AG04450 (cell line): ENCODE measurements at regions not wholly inside any gene's neighbourhood (a gene's known extent, or its start where the extent isn't known, plus 50 kb on each side); places are given as distances from the start of the nearest gene placed in this dataset.
"Not testable (repeated sequence)": the region's sequence is repeated elsewhere in the genome, so short reads cannot be mapped to it uniquely, and the experiment has no call there.

ENCODE experiments used
- CTCF ChIA-PET: fragments of 300-600, 350-600 bp; formaldehyde crosslinking; extraction: SDS; loops from one replicate; lab custom pipeline; 2022; ENCODE audit warnings: antibody characterized with exemption, inconsistent platforms; lab: Charles Lee
- POLR2A ChIA-PET: fragments of 350-600 bp; formaldehyde crosslinking; extraction: SDS; loops from one replicate; lab custom pipeline; 2021; ENCODE audit warnings: antibody characterized with exemption, inconsistent platforms; lab: Yijun Ruan, JAX
- DNase-seq: peaks from one replicate; pipeline ENCODE4 v3.0.0-alpha.2; 2011; ENCODE audit warnings: low read depth, low spot score
- H3K27ac ChIP-seq: one replicate; pipeline ENCODE4 v1.5.1; 2012; ENCODE audit warnings: low read depth, low read length, control low read depth
- H3K27me3 ChIP-seq: one replicate; pipeline ENCODE4 v1.6.0; 2012; ENCODE audit warnings: low read length; ENCODE audit not compliant: control insufficient read depth, insufficient read depth
- H3K4me3 ChIP-seq: 2 replicates; pipeline ENCODE4 v1.5.1; 2011; ENCODE audit warnings: mild to moderate bottlenecking, low read depth, low read length, control low read depth
- H3K9me3 ChIP-seq: 2 replicates; pipeline ENCODE4 v1.5.1; 2012; ENCODE audit warnings: low read length; ENCODE audit not compliant: control insufficient read depth, insufficient read depth
- TF ChIP-seq, protein P1 (sequence below): IDR thresholded peaks from 2 replicates; pipeline ENCODE4 v1.5.1; 2011; ENCODE audit warnings: low read depth, low read length, control low read depth, inconsistent platforms

DNA sequence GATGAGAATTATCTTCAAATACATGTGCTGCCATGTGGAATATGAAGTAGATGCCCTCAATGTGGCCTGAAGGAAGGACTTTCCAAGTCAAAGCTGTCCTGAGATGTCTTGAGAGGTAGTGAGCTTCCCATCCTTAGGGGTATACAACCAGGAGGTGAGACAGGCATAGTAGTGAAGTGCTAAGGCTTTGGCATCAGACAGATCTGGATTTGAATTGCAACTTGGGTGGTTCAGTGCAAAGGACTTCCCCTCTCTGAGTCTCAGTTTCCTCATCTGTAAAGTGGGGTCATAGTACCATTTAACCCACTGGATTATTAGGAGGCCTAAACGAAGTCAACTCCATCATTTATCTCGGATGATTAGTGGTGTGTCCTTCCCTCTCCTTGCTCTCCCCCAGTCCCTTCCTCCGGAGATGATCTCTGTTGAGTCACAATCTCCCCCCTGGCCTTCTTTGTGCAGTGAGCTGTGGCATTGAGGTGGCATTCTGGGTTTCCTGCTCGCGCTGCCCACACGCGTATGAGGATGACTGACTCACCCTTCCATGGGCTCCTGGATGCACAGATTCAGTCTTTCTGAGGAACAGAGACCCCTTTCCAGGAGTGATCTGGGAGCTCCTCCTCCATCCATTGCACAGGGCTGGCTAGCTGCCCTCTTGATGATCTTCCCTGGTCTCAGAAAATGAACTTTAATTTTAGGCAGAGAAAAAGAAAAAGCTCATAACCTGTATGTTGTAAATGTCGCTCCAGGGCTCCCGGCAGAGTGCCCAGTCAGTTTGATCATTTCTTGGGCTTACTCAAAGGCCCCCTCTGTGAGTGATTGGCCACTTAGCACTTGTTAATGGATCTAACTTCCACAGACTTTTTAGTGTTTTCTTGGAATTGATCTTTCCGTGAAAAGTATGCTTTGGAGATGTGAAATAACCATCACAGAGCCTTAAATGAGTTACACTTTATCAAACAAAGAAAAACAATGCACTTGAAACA, 354.6 kb downstream of the PTPRU start:
- TF ChIP-seq, protein P1, sequence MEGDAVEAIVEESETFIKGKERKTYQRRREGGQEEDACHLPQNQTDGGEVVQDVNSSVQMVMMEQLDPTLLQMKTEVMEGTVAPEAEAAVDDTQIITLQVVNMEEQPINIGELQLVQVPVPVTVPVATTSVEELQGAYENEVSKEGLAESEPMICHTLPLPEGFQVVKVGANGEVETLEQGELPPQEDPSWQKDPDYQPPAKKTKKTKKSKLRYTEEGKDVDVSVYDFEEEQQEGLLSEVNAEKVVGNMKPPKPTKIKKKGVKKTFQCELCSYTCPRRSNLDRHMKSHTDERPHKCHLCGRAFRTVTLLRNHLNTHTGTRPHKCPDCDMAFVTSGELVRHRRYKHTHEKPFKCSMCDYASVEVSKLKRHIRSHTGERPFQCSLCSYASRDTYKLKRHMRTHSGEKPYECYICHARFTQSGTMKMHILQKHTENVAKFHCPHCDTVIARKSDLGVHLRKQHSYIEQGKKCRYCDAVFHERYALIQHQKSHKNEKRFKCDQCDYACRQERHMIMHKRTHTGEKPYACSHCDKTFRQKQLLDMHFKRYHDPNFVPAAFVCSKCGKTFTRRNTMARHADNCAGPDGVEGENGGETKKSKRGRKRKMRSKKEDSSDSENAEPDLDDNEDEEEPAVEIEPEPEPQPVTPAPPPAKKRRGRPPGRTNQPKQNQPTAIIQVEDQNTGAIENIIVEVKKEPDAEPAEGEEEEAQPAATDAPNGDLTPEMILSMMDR: no peak
- DNase-seq: no peak
- no peaks in the 10 kb centered on the region for H3K9me3 ChIP-seq
- no peak overlapping the region for H3K4me3 ChIP-seq
- H3K27ac ChIP-seq: no peak overlapping the region
- H3K27me3 ChIP-seq: no peaks in the 10 kb centered on the region
- ChIA-PET POLR2A (no interaction called here), CTCF (no interaction called here)

DNA sequence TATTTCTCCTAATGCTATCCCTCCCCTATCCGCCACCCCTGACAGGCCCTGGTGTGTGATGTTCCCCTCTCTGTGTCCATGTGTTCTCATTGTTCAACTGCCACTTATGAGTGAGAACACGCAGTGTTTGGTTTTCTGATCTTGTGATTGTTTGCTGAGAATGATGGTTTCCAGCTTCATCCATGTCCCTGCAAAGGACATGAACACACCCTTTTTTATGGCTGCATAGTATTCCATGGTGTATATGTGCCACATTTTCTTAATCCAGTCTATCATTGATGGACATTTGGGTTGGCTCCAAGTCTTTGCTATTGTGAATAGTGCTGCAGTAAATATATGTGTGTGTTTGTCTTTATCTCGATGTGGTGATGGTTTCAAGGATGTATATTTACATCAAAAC, 353.4 kb downstream of the PTPRU start:
- H3K9me3 ChIP-seq, POLR2A ChIA-PET, DNase-seq, H3K27me3 ChIP-seq, CTCF ChIA-PET, H3K27ac ChIP-seq, H3K4me3 ChIP-seq: not testable (repeated sequence)

DNA sequence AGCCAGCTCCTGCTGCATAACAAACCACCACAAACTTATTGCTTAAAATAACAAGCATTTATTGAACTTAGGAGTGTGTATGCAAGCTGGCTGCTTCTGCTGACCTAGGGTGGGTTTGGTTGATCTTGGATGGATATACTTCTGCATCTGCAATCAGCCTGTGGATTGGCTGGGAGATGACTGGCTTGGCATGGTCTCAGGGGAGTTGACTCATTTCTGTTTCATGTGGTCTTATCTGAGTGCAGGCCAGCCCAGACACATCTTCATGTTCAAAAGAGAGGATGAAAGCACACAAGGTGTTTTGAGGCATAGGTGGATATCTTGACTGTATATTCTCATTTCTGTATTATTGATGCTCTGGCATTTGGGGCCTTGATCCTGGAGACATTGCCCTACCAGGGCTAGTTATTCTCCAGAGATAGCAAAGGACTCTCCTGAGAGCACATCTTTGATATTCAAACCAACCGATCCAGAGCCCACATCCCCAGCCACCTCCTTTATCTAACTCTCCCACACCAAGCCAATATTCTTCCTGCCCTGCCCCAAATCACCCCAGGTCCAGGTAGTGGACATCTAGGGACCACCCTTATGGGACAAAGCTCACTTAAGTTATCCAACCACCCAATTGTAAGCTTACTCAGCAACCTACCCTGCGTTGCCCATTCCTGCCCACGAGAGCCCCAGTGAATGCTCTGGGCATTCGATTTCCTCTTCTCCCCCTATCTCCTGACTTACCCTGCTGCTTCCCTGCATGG, 350.8 kb downstream of the PTPRU start:
- no peaks in the 10 kb centered on the region for H3K9me3 ChIP-seq
- ChIA-PET CTCF (no interaction called here), POLR2A (no interaction called here)
- H3K4me3 ChIP-seq: no peak overlapping the region
- no peak overlapping the region for H3K27ac ChIP-seq
- H3K27me3 ChIP-seq: no peaks in the 10 kb centered on the region
- TF ChIP-seq, protein P1: no peak
- no peak for DNase-seq

DNA sequence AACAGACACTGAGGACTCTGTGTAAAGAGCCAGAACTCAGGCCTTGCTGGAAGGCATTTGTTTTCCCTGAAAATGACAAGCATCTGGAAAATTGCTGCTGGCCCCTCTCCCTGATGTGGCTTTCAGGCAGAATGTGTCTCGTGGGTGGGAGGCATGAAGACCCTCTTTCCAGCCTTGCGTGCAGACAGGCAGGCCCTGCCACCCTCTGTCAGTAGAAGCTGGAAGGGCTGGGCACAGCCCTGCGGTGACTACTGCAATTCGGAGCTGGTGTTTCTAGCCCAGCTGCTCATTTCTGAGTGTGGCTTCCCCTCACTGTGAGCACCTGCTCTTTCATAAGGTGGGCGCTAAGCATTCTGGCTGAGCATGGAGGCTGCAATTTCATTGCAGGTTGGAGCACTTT, 349.9 kb downstream of the PTPRU start:
- H3K27me3 ChIP-seq: no peaks in the 10 kb centered on the region
- no peak for DNase-seq
- no peaks in the 10 kb centered on the region for H3K9me3 ChIP-seq
- CTCF ChIA-PET: no interaction called here
- no peak overlapping the region for H3K4me3 ChIP-seq
- TF ChIP-seq, protein P1: no peak
- POLR2A ChIA-PET: no interaction called here
- H3K27ac ChIP-seq: no peak overlapping the region

DNA sequence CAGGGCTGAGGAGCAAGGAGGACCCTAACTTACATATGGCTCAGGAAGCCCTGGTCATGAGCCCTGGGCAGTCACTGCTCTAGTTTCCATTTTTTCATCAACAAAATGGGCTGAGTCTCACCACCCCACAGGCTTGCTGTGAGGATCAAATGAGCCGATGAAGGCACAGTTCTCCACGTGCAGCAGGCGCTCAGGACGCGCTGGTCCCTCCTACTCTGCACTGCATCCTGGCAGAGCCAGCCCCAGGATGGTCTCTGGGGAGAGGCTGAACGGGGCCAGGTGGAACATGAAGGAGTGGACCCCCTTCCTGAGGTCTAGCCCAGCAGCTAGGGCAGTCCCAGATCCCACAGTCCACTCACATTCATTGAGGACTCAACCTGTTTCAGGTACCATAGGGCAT, 349.3 kb downstream of the PTPRU start:
- no peaks in the 10 kb centered on the region for H3K9me3 ChIP-seq
- no peak overlapping the region for H3K27ac ChIP-seq
- no peaks in the 10 kb centered on the region for H3K27me3 ChIP-seq
- DNase-seq: no peak
- TF ChIP-seq, protein P1: no peak
- ChIA-PET CTCF (no interaction called here), POLR2A (no interaction called here)
- H3K4me3 ChIP-seq: no peak overlapping the region
